PFSK-1 (cell line): ENCODE measurements at regions not wholly inside any gene's neighbourhood (a gene's known extent, or its start where the extent isn't known, plus 50 kb on each side); places are given as distances from the start of the nearest gene placed in this dataset.

Experiments used
- POLR2AphosphoS5 ChIP-seq: IDR thresholded peaks from 2 replicates; pipeline ENCODE4 v1.6.1; 2012; ENCODE audit warnings: low read depth, mild to moderate bottlenecking, control low read depth, low read length, moderate library complexity
- TF ChIP-seq, protein P1 (sequence below), 2 experiments: IDR thresholded peaks; 2 replicates each; pipeline versions ENCODE4 v1.6.1 to v1.8.0; 2011 to 2012; ENCODE audit warnings: low read depth in 2 of 2, low read length in 2 of 2, control low read depth in 1 of 2, inconsistent platforms in 1 of 2, mild to moderate bottlenecking in 1 of 2, moderate library complexity in 1 of 2; ENCODE audit not compliant: insufficient read depth in 1 of 2

DNA sequence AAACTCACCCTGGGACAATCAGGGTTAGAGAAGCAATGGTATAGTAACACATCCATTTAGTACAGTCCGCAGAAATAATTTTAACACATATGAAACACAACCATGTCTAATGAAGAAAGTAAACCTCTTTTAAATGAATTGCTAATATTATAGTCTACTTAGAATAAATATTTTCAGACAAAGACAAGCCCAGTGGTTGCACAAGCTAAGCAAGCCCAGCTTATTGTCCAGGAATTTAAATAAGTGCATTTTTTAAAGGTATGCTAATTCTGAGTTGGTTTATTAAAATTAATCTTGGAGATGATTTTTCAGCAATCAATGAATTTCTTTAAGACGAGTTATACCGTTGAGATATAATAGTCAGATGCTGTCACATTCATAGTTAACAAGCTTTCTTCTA, 118.8 kb upstream of the BLID start:
- TF ChIP-seq, protein P1, sequence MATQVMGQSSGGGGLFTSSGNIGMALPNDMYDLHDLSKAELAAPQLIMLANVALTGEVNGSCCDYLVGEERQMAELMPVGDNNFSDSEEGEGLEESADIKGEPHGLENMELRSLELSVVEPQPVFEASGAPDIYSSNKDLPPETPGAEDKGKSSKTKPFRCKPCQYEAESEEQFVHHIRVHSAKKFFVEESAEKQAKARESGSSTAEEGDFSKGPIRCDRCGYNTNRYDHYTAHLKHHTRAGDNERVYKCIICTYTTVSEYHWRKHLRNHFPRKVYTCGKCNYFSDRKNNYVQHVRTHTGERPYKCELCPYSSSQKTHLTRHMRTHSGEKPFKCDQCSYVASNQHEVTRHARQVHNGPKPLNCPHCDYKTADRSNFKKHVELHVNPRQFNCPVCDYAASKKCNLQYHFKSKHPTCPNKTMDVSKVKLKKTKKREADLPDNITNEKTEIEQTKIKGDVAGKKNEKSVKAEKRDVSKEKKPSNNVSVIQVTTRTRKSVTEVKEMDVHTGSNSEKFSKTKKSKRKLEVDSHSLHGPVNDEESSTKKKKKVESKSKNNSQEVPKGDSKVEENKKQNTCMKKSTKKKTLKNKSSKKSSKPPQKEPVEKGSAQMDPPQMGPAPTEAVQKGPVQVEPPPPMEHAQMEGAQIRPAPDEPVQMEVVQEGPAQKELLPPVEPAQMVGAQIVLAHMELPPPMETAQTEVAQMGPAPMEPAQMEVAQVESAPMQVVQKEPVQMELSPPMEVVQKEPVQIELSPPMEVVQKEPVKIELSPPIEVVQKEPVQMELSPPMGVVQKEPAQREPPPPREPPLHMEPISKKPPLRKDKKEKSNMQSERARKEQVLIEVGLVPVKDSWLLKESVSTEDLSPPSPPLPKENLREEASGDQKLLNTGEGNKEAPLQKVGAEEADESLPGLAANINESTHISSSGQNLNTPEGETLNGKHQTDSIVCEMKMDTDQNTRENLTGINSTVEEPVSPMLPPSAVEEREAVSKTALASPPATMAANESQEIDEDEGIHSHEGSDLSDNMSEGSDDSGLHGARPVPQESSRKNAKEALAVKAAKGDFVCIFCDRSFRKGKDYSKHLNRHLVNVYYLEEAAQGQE (IDR thresholded peaks at IDR 0.05; ENCODE audit: insufficient read depth in 1 of 2, low read depth in 2 of 2, low read length in 2 of 2), result no peak
- TF ChIP-seq POLR2AphosphoS5, result no peak
